IMR-90 (cell line): ENCODE measurements at regions not wholly inside any gene's neighbourhood (a gene's known extent, or its start where the extent isn't known, plus 50 kb on each side); places are given as distances from the start of the nearest gene placed in this dataset.

Experiments used
- CTCF ChIP-seq: conservative IDR thresholded peaks from 2 replicates; pipeline ENCODE4 v1.5.1; 2012; ENCODE audit warnings: mild to moderate bottlenecking, low read depth, low read length, improper control_type of control experiment
- POLR2A ChIP-seq: IDR thresholded peaks from 2 replicates; pipeline ENCODE4 v1.6.1; 2012; ENCODE audit warnings: mild to moderate bottlenecking, low read depth, low read length

GRCh38 chr1:105208581-105208980, 1458.9 kb downstream of the AMY1C start:
- TF ChIP-seq CTCF: no peak
- TF ChIP-seq POLR2A: no peak
